Heart left ventricle (tissue), 16 donors: ENCODE measurements at regions not wholly inside any gene's neighbourhood (a gene's known extent, or its start where the extent isn't known, plus 50 kb on each side); places are given as distances from the start of the nearest gene placed in this dataset.
A peak's percentile ranks its signal among the peaks of the same experiment; 100 is the strongest.

ENCODE experiments used
- ATAC-seq, 4 donors: fragments of 200-7000 bp; cut with Tn5 transposase; one replicate each; pipeline ENCODE4 v1.9.1; 2020 to 2022; ENCODE audit warnings: moderate library complexity in 4 of 4, mild to moderate bottlenecking in 3 of 4, moderate number of reproducible peaks in 1 of 4
- DNase-seq, 5 donors: peaks; one replicate each; pipeline ENCODE4 v3.0.0-alpha.2; 2020
- H3K27ac ChIP-seq, 12 donors: fragments of 200-600 bp; sonication (generic) in 4 of 12; one replicate each; pipeline versions ENCODE4 v1.5.0 to v1.8.0; 2016 to 2022; ENCODE audit warnings: mild to moderate bottlenecking in 2 of 12
- H3K27me3 ChIP-seq, 9 donors: fragments of 200-600 bp; sonication (generic) in 2 of 9; one replicate each; pipeline versions ENCODE4 v1.5.1 to v1.8.0; 2016 to 2022; ENCODE audit warnings: mild to moderate bottlenecking in 3 of 9
- H3K36me3 ChIP-seq, 9 donors: fragments of 200-600 bp; sonication (generic) in 2 of 9; one replicate each; pipeline versions ENCODE4 v1.5.0 to v1.8.0; 2018 to 2022; ENCODE audit warnings: mild to moderate bottlenecking in 2 of 9
- H3K4me1 ChIP-seq, 12 donors: fragments of 200-600 bp; sonication (generic) in 4 of 12; one replicate each; pipeline versions ENCODE4 v1.5.0 to v1.8.0; 2016 to 2022; ENCODE audit warnings: mild to moderate bottlenecking in 3 of 12
- H3K4me3 ChIP-seq, 12 donors: fragments of 200-600 bp; sonication (generic) in 4 of 12; one replicate each; pipeline versions ENCODE4 v1.5.0 to v1.8.0; 2017 to 2022; ENCODE audit warnings: mild to moderate bottlenecking in 9 of 12, moderate library complexity in 4 of 12
- H3K9me3 ChIP-seq, 12 donors: fragments of 200-600 bp; sonication (generic) in 4 of 12; one replicate each; pipeline versions ENCODE4 v1.5.0 to v1.8.0; 2016 to 2022; ENCODE audit warnings: mild to moderate bottlenecking in 1 of 12
- POLR2A ChIP-seq, 2 donors: fragments of 450-650 bp; IDR thresholded peaks; one replicate each; pipeline ENCODE4 v1.6.1; 2017; ENCODE audit warnings: antibody characterized with exemption in 2 of 2, mild to moderate bottlenecking in 2 of 2, moderate library complexity in 2 of 2
- WGBS, 4 donors: extraction: QIAGEN DNeasy Blood & Tissue Kit in 2 of 4; methylation state at CpG; one replicate each; pipeline versions ENCODE4 v1.1.5 to v1.1.7; 2013 to 2018; 5-methylcytosine and 5-hydroxymethylcytosine counted together
- intact Hi-C, 10 donors: fragments of 100-400 bp; cut with DNase I; formaldehyde crosslinking; loops; one replicate each; pipeline versions ENCODE4 v1.11.1 to v1.14.2; 2022
- TF ChIP-seq, protein P1 (sequence below), 12 donors: fragments of 200-600 bp; sonication (generic) in 4 of 12; IDR thresholded peaks; one replicate each; pipeline versions ENCODE4 v1.5.0 to v1.8.0; 2018 to 2022; ENCODE audit warnings: antibody characterized with exemption in 12 of 12, mild to moderate bottlenecking in 5 of 12
- donor health status: ischemic (EF 13 %, LVEDD 7.1; RV severe dilation, severe dysfunction).
- donor health status: healthy with polysubstance abuse.
- donor health status: DM: no; HTN: yes; CAD: no.
- donor health status: DM: no; HTN: no; CAD: no.
- donor health status: ischemic (EF 25% LVEDD 6.9; RV normal size, moderate dysfunction).
- donor health status: ischemic (EF 25% LVEDD 5.7; RV mildly dilated, moderate dysfunction).
- donor health status: healthy.
- donor health status: DM: yes; HTN: yes; CAD: no.
- donor health status: ischemic (EF 35%, LVEDD 5.7; RV mildly dilated, moderate dysfunction).
- donor health status: nonischemic (EF 11% LVEDD 7.7; RV severe dilation, severe dysfunction).
- donor health status: DM: yes; HTN: yes; CAD: no.
- donor health status: PGD.
- donor health status: ischemic (EF 29% LVEDD 5.4; RV normal size, mild dysfunction).
- donor health status: nonischemic (EF 23%, LVEDD 6.1; RV moderate dilation, normal function).

DNA sequence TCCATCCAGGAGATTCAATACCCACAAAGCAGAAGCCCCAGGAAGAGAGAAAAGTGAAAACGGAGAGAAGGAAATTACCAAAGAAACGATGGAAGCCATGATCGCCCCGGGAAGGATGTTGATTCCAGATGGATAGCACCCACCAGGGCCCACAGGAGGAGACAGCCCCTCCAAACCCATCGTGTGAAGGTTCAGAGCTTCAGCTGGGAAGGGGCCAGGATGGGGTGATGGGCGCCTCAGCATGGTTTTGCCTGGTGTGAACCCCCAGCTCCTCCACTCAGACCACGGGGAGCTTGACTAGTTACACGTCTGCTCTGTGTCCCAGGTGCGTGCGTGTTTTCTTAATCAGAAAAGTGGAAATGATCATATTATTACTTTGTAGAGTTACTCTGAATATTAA, 264.5 kb downstream of the EIPR1 start:
- ATAC-seq = no peak
- DNase-seq = peak in 1 of 5 donors; percentile 2
- no peak for TF ChIP-seq POLR2A (IDR thresholded peaks at IDR 0.05)
- TF ChIP-seq, protein P1, sequence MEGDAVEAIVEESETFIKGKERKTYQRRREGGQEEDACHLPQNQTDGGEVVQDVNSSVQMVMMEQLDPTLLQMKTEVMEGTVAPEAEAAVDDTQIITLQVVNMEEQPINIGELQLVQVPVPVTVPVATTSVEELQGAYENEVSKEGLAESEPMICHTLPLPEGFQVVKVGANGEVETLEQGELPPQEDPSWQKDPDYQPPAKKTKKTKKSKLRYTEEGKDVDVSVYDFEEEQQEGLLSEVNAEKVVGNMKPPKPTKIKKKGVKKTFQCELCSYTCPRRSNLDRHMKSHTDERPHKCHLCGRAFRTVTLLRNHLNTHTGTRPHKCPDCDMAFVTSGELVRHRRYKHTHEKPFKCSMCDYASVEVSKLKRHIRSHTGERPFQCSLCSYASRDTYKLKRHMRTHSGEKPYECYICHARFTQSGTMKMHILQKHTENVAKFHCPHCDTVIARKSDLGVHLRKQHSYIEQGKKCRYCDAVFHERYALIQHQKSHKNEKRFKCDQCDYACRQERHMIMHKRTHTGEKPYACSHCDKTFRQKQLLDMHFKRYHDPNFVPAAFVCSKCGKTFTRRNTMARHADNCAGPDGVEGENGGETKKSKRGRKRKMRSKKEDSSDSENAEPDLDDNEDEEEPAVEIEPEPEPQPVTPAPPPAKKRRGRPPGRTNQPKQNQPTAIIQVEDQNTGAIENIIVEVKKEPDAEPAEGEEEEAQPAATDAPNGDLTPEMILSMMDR (IDR thresholded peaks at IDR 0.05) = no peak
- no peak overlapping the region for H3K27ac ChIP-seq
- H3K36me3 ChIP-seq = no peaks in the 10 kb centered on the region
- no peak overlapping the region for H3K4me3 ChIP-seq
- intact Hi-C loops = no loop called here
- no peaks in the 10 kb centered on the region for H3K27me3 ChIP-seq
- no peaks in the 10 kb centered on the region for H3K4me1 ChIP-seq
- H3K9me3 ChIP-seq = no peaks in the 10 kb centered on the region
- WGBS, 4 donors = 80 to 91% (median 87%) methylated on average over 10 of the region's 10 CpGs

GRCh38 chr2:3112553-3112952, 265.1 kb downstream of the EIPR1 start:
- Histone ChIP-seq H3K36me3 (no peaks in the 10 kb centered on the region), H3K27ac (no peak overlapping the region), H3K9me3 (no peaks in the 10 kb centered on the region), H3K4me3 (no peak overlapping the region), H3K27me3 (no peaks in the 10 kb centered on the region), H3K4me1 (no peaks in the 10 kb centered on the region)
- ATAC-seq = no peak
- TF ChIP-seq, protein P1 (IDR thresholded peaks at IDR 0.05) = no peak
- TF ChIP-seq POLR2A (IDR thresholded peaks at IDR 0.05) = no peak
- intact Hi-C loops = no loop called here
- 79 to 88% (median 83%) methylated on average over 10 of the region's 10 CpGs for WGBS, 4 donors
- peak in 2 of 5 donors; percentile 1 to 2 for DNase-seq

DNA sequence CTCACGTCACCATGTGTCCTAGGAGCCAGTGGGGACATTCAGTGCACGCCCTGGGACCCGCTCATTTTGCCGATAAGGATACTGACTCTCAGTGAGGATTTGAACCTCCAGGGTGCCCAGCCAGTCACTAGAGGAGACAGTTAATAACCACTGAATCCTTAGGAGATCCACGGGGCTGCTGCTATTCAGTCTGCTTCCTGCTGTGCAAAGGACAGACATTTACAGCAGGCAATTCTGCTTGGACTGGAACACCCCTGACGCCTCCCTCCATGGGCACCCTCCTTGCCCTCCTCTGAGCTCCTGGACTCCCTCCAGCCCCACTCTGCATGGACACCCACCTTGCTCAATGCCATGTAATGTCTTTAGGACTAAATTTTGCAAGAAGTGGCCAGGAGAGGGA, 265.5 kb downstream of the EIPR1 start:
- TF ChIP-seq, protein P1 (IDR thresholded peaks at IDR 0.05) = no peak
- TF ChIP-seq POLR2A (IDR thresholded peaks at IDR 0.05) = no peak
- no peaks in the 10 kb centered on the region for H3K36me3 ChIP-seq
- peak in 1 of 5 donors; percentile 21 for DNase-seq
- H3K9me3 ChIP-seq = no peaks in the 10 kb centered on the region
- H3K27ac ChIP-seq = no peak overlapping the region
- H3K27me3 ChIP-seq = no peaks in the 10 kb centered on the region
- intact Hi-C loops = no loop called here
- 89 to 94% (median 91%) methylated on average over 5 to 6 of the region's 6 CpGs for WGBS, 4 donors
- no peak for ATAC-seq
- H3K4me3 ChIP-seq = no peak overlapping the region
- no peaks in the 10 kb centered on the region for H3K4me1 ChIP-seq

- Histone ChIP-seq H3K27me3 (no peaks in the 10 kb centered on the region), H3K4me3 (no peak overlapping the region), H3K9me3 (no peaks in the 10 kb centered on the region), H3K36me3 (no peaks in the 10 kb centered on the region), H3K27ac (no peak overlapping the region), H3K4me1 (no peaks in the 10 kb centered on the region)
- intact Hi-C loops = no loop called here
- WGBS, 4 donors = 80 to 87% (median 86%) methylated on average over 7 of the region's 7 CpGs
- ATAC-seq (no peak), DNase-seq (peak in 1 of 5 donors; percentile 10)
- no peak for TF ChIP-seq POLR2A (IDR thresholded peaks at IDR 0.05)
- TF ChIP-seq, protein P1 (IDR thresholded peaks at IDR 0.05) = no peak
These were observed 266.5 kb downstream of the EIPR1 start for GRCh38 chr2:3110994-3111666.
